22Rv1 (cell line): ENCODE measurements at regions not wholly inside any gene's neighbourhood (a gene's known extent, or its start where the extent isn't known, plus 50 kb on each side); places are given as distances from the start of the nearest gene placed in this dataset.

ENCODE experiments used
- ZFX ChIP-seq: fragments of 450-650 bp; IDR thresholded peaks from 2 replicates; pipeline ENCODE4 v1.6.1; 2017; ENCODE audit warnings: antibody characterized with exemption, borderline replicate concordance
- TF ChIP-seq, protein P1 (sequence below): fragments of 450-650 bp; IDR thresholded peaks from 2 replicates; pipeline ENCODE4 v1.5.1; 2017; ENCODE audit warnings: mild to moderate bottlenecking

GRCh38 chr13:88585861-88586260, 914.7 kb downstream of the SLITRK5 start:
- TF ChIP-seq, protein P1, sequence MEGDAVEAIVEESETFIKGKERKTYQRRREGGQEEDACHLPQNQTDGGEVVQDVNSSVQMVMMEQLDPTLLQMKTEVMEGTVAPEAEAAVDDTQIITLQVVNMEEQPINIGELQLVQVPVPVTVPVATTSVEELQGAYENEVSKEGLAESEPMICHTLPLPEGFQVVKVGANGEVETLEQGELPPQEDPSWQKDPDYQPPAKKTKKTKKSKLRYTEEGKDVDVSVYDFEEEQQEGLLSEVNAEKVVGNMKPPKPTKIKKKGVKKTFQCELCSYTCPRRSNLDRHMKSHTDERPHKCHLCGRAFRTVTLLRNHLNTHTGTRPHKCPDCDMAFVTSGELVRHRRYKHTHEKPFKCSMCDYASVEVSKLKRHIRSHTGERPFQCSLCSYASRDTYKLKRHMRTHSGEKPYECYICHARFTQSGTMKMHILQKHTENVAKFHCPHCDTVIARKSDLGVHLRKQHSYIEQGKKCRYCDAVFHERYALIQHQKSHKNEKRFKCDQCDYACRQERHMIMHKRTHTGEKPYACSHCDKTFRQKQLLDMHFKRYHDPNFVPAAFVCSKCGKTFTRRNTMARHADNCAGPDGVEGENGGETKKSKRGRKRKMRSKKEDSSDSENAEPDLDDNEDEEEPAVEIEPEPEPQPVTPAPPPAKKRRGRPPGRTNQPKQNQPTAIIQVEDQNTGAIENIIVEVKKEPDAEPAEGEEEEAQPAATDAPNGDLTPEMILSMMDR = no peak
- TF ChIP-seq ZFX = no peak
